ENCODE measurements at regions not wholly inside any gene's neighbourhood (a gene's known extent, or its start where the extent isn't known, plus 50 kb on each side); places are given as distances from the start of the nearest gene placed in this dataset.

- no peak for TF ChIP-seq CTCF (IDR thresholded peaks at IDR 0.05)
- no peak for TF ChIP-seq POLR2A (IDR thresholded peaks at IDR 0.05)
- no peak for TF ChIP-seq EP300 (IDR thresholded peaks at IDR 0.05)
Observed at GRCh38 chr9:107833295-107833694, 343.7 kb upstream of the KLF4 start.
